HEK293 (cell line): ENCODE measurements at regions not wholly inside any gene's neighbourhood (a gene's known extent, or its start where the extent isn't known, plus 50 kb on each side); places are given as distances from the start of the nearest gene placed in this dataset.

Experiments
- CTCF ChIP-seq: fragments of 450-650 bp; formaldehyde crosslinking; IDR thresholded peaks from 2 replicates; pipeline ENCODE4 v1.5.1; 2016; ENCODE audit warnings: missing biosample characterization, missing genetic modification characterization
- PRDM10 ChIP-seq: fragments of 450-650 bp; formaldehyde crosslinking; IDR thresholded peaks from 2 replicates; pipeline ENCODE4 v1.5.1; 2016; ENCODE audit warnings: missing biosample characterization, missing genetic modification characterization
- ZBTB10 ChIP-seq: fragments of 450-650 bp; formaldehyde crosslinking; IDR thresholded peaks from 2 replicates; pipeline ENCODE4 v1.5.1; 2016; ENCODE audit warnings: missing biosample characterization, missing genetic modification characterization
- ZBTB26 ChIP-seq: fragments of 450-650 bp; formaldehyde crosslinking; optimal IDR thresholded peaks from 2 replicates; pipeline ENCODE3; 2016; ENCODE audit warnings: missing biosample characterization, mild to moderate bottlenecking, missing genetic modification characterization
- ZNF416 ChIP-seq: fragments of 450-650 bp; formaldehyde crosslinking; IDR thresholded peaks from 2 replicates; pipeline ENCODE4 v1.5.1; 2016; ENCODE audit warnings: missing biosample characterization, missing genetic modification characterization
- ZNF654 ChIP-seq: fragments of 450-650 bp; formaldehyde crosslinking; IDR thresholded peaks from 2 replicates; pipeline ENCODE4 v1.5.1; 2016; ENCODE audit warnings: low read depth, missing biosample characterization, missing genetic modification characterization

- no peak for TF ChIP-seq CTCF (tag by site-specific recombination)
- no peak for TF ChIP-seq ZNF416 (tag by site-specific recombination)
- no peak for TF ChIP-seq PRDM10 (tag by site-specific recombination)
- no peak for TF ChIP-seq ZNF654
- no peak for TF ChIP-seq ZBTB26 (tag by site-specific recombination)
- no peak for TF ChIP-seq ZBTB10
Observed at GRCh38 chr2:31813016-31813415, 197.8 kb downstream of the MEMO1 start.
